DMS114 treated with DMSO at 0.1 percent for 48 hours (cell line): ENCODE measurements at regions not wholly inside any gene's neighbourhood (a gene's known extent, or its start where the extent isn't known, plus 50 kb on each side); places are given as distances from the start of the nearest gene placed in this dataset.
"Not testable (repeated sequence)": the region's sequence is repeated elsewhere in the genome, so short reads cannot be mapped to it uniquely, and the experiment has no call there.

Experiments
- DNase-seq: peaks from one replicate; lab custom pipeline; 2025; ENCODE audit not compliant: unreplicated experiment; lab: John Stamatoyannopoulos, UW

DNA sequence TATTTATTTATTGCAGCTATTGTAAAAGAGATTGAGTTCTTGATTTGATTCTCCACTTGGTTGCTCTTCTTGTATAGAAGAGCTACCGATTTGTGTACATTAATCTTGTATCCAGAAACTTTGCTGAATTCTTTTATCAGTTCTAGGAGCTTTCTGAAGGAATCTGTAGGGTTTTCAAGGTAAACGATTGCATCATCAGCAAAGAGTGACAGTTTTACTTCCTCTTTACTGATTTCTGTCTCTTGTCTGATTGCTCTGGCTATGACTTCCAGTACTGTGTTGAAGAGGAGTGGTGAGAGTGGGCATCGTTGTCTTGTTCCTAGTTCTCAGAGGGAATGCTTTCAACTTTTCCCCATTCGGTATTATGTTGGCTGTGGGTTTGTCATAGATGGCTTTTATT, 103.1 kb downstream of the CAPZA3 start:
- DNase-seq: not testable (repeated sequence)

DNA sequence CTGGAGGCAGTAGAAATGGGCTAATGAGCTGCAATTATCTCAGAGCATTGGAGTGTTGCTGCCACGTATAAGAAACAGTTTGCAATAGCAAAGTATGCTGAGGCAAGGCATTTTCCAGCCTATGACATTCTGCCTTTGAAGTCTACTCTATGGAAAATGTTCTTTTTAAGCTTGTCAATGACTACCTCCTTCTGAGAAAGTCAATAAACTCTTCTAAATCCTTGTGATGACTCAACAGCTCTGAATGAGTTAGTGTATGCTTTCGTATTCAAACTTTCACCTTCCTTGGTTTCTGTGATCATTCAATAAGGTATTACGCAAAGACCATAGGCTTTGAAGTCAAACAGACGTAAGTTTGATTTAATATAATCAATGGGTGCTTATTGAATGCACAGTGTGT, 111.2 kb downstream of the CAPZA3 start:
- no peak for DNase-seq

DNA sequence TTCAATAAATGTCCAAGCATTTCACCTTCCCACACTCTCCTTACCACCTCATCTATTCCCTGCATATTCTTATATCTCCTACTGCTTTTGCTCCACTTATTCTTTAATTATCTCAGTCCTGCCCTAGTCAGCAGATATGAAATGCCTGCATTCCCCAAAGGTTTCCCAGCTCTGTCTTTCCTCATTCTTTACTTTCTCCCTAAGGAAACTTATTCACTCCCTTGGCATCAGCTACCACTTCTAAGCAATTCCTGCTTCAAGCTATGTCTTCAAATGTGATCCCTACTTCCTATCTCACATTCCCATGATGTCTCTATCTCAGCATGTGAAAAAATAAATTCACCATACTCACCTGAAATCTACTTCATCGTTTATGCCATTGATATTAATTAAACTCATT, 111.8 kb downstream of the CAPZA3 start:
- no peak for DNase-seq

DNA sequence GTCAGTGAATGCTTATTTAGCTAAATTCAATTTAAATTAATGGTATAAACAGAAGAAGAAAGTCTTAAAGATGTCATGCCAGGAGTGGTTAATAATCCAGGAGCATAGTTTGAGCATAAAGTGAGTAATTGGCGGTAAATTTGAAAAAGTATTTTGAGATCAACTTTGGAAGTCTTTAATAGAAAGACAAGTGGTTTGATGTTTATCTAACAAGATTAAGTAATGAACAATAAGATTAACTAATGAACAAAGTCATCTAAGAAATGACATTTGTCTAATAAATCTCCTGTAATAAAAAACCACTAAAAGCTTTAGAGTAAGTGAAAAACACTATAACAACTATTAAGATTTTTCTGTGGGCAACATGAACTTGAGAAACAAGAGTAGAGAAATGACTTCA, 112.8 kb downstream of the CAPZA3 start:
- DNase-seq: no peak

DNA sequence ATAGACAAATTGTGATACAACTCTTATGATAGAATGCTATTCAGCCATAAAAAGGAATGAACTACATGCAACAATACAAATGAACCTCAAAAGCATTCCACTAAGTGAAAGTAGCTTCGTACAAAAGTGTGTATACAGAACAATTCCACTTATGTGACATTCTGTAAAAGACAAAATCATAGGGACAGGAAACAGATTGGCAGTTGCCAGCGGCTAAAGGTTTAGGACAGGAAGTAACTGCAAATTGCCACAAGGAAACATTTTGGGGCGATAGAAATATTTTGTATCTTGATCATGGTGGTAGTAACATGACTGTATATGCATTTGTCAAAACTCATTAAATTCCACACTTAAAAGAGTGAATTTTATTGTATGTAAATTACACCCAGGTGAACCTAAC, 113.4 kb downstream of the CAPZA3 start:
- no peak for DNase-seq

DNA sequence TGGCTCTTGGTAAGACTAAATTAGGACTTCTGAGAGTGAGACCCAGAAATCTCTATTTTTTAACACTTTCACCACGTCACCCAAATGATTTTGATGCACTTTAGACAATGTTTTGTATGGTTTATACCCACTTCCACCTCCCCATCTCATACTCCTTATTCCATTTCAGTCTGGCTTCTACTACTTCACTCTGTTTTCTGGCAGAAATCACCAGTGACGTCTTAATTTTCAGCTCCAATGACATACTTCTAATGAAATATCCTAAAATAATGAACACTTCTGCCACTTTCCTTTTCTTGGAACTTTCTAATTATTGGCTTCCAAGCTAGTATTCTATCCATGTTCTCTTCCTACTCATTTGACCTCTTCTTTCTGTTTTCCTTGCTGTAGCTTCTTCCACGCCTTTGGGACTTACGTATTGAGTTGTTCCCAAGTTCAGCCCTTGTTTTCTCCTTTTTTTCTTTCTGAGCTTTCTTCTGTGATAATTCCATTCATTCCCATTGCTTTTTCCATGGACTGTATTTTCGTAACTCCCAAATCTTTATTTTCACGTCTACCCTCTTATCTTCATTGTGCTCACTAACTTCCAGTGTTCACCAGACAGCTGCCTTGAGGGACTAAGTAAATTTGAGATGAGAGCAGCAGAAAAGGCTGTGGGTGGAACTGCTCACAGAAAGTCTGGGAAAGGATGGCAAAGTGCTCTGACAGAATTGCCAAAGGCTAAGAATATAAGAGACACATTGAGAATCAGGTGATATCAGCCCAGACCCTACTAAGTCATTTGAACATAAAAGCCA, 115.8 kb downstream of the CAPZA3 start:
- no peak for DNase-seq

DNA sequence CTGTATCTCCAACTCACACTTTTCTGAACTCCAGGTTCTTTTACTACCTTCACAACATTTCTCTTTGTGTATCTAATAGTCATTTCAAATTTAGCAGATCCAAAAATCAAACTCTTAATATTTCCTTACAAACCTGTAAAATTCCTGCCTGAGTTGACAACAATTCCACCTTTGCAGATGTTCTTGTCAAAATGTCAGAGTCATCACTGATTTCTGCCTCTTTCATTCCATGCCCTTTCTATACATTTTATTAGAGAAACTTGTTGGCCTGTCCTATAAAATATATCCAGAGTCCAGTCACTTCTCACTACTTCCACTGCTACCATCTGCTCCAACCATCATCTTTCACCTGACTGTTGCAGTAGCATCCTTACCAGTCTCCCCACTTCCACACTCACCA, 119.7 kb downstream of the CAPZA3 start:
- no peak for DNase-seq

DNA sequence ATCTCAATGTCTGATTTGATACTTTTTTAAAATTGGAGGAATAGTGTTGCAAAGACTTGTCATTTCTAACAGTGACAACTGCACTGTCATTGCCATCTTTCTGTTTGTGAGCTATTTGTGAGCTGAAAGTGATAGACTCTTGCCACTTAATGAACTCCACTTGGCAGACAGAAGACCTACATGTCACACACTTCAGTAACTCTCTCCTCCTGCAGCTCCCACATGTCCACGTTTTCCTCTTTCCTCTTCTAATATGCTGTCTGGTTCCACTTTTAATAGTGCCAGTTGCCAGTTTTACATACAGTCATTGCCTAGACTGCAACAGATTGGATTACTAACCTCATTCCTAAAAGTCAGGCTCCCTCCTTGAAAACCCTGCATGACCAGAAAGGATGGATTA, 121.5 kb downstream of the CAPZA3 start:
- DNase-seq: no peak

DNA sequence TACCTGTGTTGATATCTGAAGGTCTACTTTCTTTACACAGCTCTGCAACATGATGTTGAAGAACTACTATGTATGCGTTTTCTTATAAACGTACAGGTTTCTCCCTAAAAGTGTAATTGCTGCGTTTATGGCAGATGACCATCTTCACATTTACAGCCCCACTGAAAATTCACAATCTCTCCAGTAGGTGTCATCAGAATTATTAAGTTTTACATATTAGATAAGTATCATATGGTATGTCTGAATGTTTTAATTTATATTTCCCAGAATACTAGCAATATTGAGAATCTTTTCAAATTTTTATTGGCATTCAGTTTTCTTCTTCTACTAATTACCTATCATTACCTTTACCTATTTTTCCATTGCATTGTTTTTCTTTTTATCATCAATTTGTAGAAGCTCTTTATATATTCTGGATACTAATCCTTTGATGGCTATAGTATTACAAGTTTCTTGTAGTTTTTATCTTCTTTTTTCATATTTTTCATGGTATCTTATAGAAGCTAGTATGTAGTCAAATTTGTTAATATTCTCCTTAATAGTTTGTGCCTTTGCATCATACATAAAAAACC, 123.5 kb downstream of the CAPZA3 start:
- peak; percentile 17 for DNase-seq

DNA sequence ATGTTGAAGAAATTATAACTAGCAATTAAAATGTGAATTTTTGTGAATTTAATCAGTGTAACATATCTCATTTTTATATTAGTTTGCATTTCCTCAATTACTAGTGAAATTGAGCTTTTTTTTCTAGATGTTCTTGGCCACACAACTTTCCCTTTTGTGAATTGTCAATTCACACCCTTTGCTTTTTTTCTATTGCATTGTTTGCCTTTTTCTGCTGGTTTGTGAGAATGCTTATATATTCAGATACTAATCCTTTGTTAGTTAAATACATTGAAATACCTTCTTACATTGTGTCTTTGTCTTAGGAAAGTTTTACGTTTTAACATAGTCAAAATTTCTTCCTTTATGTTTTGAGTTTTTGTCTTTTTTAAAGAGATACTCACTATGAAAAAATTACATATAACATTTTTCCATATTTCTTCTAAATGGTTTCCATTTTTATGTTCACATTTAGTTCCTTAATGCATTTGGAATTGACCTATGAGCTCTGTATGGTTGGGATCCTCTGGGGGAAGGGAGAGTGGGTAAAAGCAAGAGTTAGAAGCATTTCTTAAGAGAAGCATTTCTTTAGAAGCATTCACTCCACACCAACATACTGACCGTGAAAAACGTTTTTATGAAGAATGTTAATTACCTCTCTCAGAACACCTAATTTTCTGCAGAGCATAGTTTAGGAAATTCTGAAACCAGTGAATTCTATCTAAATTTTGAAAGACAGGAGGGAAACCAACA, 126.0 kb downstream of the CAPZA3 start:
- no peak for DNase-seq

DNA sequence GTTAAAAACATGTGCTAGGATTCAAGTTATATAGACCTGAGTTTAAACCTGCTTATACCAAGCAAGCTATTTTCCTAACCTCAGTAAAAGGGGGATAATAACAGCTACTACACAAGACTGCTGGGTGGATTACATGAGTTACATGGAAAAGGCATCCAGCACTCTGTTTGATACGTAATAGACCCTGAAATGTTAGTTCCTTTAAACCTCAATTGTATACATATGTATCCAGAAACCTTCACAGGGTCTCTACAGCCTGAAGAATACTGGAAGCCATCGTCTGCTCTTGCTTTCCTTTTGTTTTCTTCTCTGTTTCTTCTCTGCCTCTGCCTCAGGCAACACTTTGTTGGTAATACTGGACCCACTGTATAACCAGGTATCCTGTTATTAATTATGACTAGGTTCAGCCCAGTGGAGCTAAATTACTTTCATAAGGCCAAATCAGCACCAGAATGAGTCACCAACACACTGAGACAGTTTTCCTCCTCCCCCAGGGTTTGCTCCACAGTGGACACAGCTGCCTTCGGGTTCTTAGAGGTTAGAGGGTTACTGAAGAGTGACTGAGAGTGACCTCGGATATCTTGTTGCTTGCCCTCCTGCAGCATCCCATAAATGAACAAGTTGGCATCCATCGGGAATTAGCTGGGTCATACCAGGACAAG, 127.1 kb downstream of the CAPZA3 start:
- DNase-seq: no peak

DNA sequence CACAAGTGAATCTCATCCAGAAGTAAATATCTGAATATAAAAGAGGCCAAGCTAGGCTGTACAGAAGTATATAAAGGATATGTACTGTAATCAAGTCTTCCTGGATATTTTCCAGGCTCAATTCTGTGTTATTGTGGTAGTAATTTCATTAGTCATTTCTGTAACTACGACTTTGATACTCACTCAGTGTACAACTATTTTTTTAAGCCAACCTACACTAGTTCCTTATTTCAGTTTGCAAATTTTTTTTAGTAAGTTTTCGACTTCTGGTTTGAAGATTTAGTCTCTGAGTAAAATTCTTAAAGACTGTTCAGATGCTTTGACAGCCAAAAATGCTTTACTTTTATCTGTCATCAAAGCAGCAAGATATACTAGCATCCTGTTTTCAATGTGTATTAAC, 130.8 kb downstream of the CAPZA3 start:
- no peak for DNase-seq

DNA sequence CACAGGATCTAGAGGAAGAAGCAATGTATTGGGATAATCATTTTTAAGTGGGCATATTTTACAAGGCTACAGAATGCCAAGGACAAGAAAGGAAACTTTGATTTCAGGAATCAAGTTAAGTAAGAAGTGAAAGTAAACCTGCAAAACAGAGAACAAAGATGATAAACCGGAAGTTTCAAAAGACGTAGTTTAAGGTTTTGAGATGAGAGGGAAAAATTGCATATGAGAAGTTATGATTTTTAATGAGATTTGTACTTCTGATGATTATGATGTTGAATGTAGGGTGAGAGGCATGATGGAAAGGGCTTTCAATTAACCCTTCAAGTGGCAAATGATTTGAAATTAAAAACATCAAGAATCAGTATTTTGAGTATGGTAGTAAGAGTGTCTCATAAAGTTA, 134.9 kb downstream of the CAPZA3 start:
- DNase-seq: no peak

DNA sequence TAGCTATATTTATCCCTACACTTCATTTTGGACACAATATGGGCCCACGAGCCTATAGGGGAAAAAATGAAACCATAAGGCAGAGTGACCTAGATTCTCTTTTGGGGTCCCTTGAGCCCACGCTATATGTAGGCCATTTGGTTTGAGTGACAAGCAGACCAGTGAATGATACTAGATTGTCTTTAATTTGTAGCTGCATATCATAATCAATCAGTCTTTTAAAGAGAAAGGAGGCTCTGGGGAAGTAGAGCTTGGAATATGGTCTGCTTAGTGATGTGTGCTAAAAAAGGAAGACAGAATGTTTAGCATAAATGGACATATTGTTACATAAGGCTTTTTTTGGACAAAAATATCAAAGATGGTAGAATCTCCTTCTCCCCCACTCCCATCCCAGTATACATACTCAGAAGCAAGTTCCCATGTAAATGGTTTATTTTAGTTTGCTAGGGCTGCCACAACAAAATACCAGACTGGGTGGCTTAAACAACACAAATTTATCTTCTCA, 140.8 kb downstream of the CAPZA3 start:
- DNase-seq: no peak

DNA sequence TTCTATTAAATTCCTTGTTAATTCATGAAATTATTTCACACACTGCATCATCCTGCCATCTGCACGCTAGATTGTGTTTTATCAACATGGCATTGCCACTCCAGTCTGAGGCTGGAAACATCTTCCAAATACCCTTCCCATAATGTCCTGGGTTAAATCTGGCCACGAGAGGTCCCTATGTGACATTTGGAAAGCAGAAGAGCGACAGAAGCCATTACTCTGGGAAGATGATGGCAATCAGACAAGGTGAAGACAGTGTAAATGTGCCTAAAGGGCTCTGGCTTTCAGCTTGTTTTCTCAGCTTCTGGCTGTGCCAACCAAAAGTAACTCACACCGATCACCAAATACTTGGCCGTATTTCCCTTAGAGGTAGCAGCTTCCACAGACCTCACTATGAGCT, 144.8 kb downstream of the CAPZA3 start:
- DNase-seq: no peak

DNA sequence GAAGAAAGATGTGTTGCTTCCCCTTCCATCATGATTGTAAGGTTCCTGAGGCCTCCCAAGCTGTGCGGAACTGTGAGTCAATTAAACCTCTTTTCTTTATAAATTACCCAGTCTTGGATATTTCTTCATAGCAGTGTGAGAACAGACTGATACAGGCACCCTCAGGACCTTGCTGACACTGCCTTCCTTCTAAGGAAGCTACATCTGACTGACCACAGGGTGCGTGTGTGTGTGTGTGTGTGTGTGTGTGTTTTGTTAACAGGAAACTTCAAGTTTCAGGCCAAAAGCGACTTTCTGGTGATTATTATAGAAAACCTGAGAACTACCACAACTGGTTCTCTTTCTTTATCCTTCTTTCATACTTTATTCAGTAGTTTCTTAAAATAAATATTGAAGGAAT, 149.0 kb downstream of the CAPZA3 start:
- no peak for DNase-seq

DNA sequence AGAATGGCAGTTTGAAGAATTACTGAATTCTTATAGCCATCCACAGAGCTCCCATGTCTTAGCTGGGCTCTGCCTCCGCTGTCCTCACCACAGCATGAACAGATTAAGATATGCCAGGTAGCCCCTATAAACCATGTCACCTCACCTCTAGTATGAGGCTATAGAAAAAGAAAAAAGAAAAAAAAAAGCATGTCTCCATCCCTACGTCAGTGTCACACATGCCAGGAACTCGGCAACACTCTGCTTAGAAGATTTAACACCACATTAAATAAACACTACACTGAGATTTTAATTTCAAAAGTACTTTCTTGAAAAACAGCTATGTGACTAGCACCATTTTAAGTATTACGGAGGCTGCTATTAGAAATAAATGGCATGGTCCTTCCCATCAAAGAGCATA, 149.4 kb downstream of the CAPZA3 start:
- no peak for DNase-seq

DNA sequence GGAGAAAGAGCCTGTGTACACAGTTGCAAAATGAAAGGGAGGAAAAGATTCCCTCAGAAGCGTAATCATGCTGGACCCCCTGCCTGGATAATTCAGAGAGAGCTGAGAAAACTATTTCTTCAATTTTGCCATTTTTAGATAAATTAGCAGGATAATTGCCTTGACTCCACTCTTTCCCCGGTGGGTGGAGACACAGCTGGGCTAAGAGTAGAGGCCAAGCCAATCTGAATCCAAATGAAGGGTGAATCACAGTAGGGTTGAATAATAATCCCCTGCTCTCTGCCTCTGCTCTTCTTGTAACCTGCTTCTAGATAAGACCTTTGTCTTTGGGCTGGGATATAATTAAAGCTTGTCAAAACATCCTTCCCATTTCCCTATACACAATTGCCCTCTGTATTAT, 150.1 kb downstream of the CAPZA3 start:
- no peak for DNase-seq

DNA sequence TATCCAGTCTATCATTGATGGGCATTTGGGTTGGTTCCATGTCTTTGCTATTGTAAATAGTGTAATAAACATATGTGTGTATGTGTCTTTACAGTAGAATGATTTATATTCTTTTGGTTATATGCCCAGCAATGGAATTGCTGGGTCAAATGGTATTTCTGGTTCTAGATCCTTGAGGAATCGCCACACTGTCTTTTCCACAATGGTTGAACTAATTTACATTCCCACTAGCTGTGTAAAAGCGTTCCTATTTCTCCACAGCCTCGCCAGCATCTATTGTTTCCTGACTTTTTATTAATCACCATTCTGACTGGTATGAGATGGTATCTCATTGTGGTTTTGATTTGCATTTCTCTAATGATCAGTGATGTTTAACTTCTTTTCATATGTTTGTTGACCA, 152.7 kb downstream of the CAPZA3 start:
- DNase-seq: not testable (repeated sequence)

DNA sequence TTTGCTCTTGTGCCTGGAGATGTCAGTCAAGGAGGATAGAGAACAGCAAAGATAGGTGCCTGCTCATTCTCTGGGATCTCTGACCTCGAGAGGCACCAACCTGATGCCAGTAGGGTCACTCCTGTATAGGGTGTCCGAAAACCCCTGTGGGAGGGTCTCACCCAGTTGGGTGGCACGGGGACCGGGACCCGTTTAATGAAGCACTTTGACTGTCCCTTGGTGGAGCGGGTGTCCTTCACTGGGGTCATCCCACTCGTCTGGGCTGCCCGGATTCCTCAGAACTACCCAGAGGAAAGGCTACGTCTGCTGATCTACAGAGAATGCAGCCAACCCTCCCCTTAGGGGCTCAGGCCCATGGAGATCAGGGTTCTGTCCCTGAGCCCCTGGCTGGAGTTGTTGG, 157.6 kb downstream of the CAPZA3 start:
- DNase-seq: no peak

DNA sequence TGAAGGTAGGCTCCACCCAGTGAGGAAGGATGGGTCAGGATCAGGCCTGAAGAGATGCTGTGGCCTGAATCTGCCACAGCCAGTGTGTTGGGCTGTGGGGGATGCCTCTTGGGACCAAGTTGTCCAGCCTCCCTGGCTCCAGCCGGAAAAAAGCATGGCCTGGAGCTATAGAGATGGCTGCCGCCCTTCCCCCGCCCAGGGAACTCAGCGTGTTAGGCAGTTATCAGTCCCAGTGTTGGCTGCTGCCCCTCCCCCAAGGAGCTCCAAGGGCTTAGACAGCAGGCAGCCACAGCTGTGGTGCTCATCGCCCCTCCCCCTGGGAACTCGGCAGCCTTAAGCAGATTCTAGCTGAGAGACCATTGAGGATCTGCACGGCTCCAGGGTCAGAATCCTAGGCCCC, 158.0 kb downstream of the CAPZA3 start:
- DNase-seq: no peak

DNA sequence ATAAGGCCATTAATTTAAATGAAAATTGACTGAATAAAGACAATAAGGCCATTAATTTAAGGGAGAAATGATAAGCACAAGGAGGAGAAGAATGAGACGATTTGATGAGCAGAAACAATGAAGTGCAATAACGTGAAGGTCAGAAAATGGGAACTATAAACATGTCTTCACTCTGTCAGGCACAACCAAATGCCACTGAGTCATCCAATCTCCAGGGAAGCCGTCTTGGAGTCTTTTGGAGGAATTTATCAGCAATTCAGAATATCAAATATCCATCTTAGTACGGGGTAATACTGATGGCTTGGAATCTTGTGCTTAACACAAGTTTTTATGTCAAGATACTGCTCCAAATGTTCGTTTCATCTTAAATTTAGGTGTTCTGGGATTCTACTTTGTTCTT, 159.9 kb downstream of the CAPZA3 start:
- DNase-seq: no peak
